ENCODE measurements at regions not wholly inside any gene's neighbourhood (a gene's known extent, or its start where the extent isn't known, plus 50 kb on each side); places are given as distances from the start of the nearest gene placed in this dataset.

GRCh38 chr7:84629640-84630318 is 435.2 kb upstream of the SEMA3A start:
- no peak for TF ChIP-seq POLR2A (IDR thresholded peaks at IDR 0.05)
- no peak for TF ChIP-seq CTCF (IDR thresholded peaks at IDR 0.05)
